B cell (primary cell): ENCODE measurements at regions not wholly inside any gene's neighbourhood (a gene's known extent, or its start where the extent isn't known, plus 50 kb on each side); places are given as distances from the start of the nearest gene placed in this dataset.

Source experiments
- ATAC-seq: fragments of 200-7000 bp; cut with Tn5 transposase; one replicate; pipeline ENCODE4 v1.10.0; 2021; ENCODE audit warnings: low read depth, mild to moderate bottlenecking, moderate number of reproducible peaks, moderate library complexity
- CTCF ChIA-PET: fragments of 350-600 bp; sonication (Branson Sonifier 250); formaldehyde crosslinking; loops from one replicate; lab custom pipeline; 2021; ENCODE audit warnings: antibody characterized with exemption, inconsistent platforms; lab: Charles Lee
- POLR2A ChIA-PET: fragments of 350-600 bp; sonication (Branson Sonifier 250); formaldehyde crosslinking; loops from one replicate; lab custom pipeline; 2021; ENCODE audit warnings: antibody characterized with exemption; lab: Charles Lee
- DNase-seq: peaks from one replicate; pipeline ENCODE4 v3.0.0; 2013
- H2AFZ ChIP-seq: 2 replicates; pipeline ENCODE4 v1.6.1; 2012; ENCODE audit warnings: mild to moderate bottlenecking, low read depth, low read length; ENCODE audit not compliant: insufficient read depth, poor library complexity, severe bottlenecking
- H3K27ac ChIP-seq, 2 donors: 1 replicate in 1 of 2; 2 replicates in 1 of 2; pipeline ENCODE4 v1.5.1; 2012 to 2013; ENCODE audit warnings: low read length in 2 of 2, mild to moderate bottlenecking in 2 of 2, moderate library complexity in 1 of 2
- H3K27me3 ChIP-seq, 4 experiments: fragments of 200-600 bp in 1 of 4; sonication (generic) in 1 of 4; replicated peaks in 1 of 4; 1 replicate in 2 of 4; 2 replicates in 2 of 4; pipeline versions ENCODE4 v1.6.1 to v1.7.0; 2013 to 2016; ENCODE audit warnings: low read length in 3 of 4, mild to moderate bottlenecking in 2 of 4, mixed read lengths in 1 of 4, moderate library complexity in 1 of 4; ENCODE audit not compliant: insufficient read depth in 4 of 4, control insufficient read depth in 3 of 4; ENCODE audit errors: control extremely low read depth in 1 of 4
- H3K36me3 ChIP-seq, 2 experiments: replicated peaks in 1 of 2; 1 replicate in 1 of 2; 2 replicates in 1 of 2; pipeline versions ENCODE4 v1.6.1 to v1.7.1; 2013; ENCODE audit warnings: low read length in 1 of 2; ENCODE audit not compliant: insufficient read depth in 2 of 2, control insufficient read depth in 1 of 2; ENCODE audit errors: control extremely low read depth in 1 of 2, extremely low read depth in 1 of 2
- H3K4me1 ChIP-seq, 2 donors: fragments of 200-600 bp in 1 of 2; sonication (generic) in 1 of 2; 1 replicate in 1 of 2; 2 replicates in 1 of 2; pipeline versions ENCODE4 v1.5.1 to v1.6.1; 2013 to 2017; ENCODE audit warnings: low read length in 2 of 2; ENCODE audit not compliant: control insufficient read depth in 2 of 2, insufficient read depth in 2 of 2
- H3K4me2 ChIP-seq: replicated peaks from 2 replicates; pipeline ENCODE3; 2012; ENCODE audit warnings: mild to moderate bottlenecking, low read depth, low read length; ENCODE audit not compliant: poor library complexity, severe bottlenecking
- H3K4me3 ChIP-seq, 5 experiments: fragments of 200-600 bp in 1 of 5; sonication (generic) in 1 of 5; 1 replicate in 3 of 5; 2 replicates in 2 of 5; pipeline versions ENCODE4 v1.5.1 to v1.7.0; 2011 to 2016; ENCODE audit warnings: low read length in 4 of 5, mild to moderate bottlenecking in 4 of 5, low read depth in 2 of 5, control low read depth in 1 of 5, moderate library complexity in 1 of 5; ENCODE audit not compliant: insufficient read depth in 1 of 5; ENCODE audit errors: control extremely low read depth in 1 of 5, extremely low read depth in 1 of 5
- H3K79me2 ChIP-seq: fragments of 200-600 bp; sonication (generic); one replicate; pipeline ENCODE4 v1.6.0; 2016; ENCODE audit warnings: low read length; ENCODE audit not compliant: control insufficient read depth, insufficient read depth
- H3K9ac ChIP-seq: fragments of 200-600 bp; sonication (generic); 2 replicates; pipeline ENCODE4 v1.6.1; 2017; ENCODE audit warnings: mild to moderate bottlenecking, low read length, moderate library complexity
- H3K9me3 ChIP-seq, 3 donors: one replicate each; pipeline versions ENCODE4 v1.6.1 to v1.7.1; 2013; ENCODE audit warnings: low read length in 2 of 3; ENCODE audit not compliant: control insufficient read depth in 2 of 3, insufficient read depth in 1 of 3; ENCODE audit errors: control extremely low read depth in 1 of 3
- H4K20me1 ChIP-seq: 2 replicates; pipeline ENCODE4 v1.6.0; 2012; ENCODE audit warnings: mild to moderate bottlenecking, low read length; ENCODE audit not compliant: insufficient read depth, control insufficient read depth, poor library complexity, severe bottlenecking
- H3K27ac Mint-ChIP-seq: one replicate; pipeline ENCODE4 v1.8.0; 2021; ENCODE audit warnings: mixed read lengths
- H3K27me3 Mint-ChIP-seq: one replicate; pipeline ENCODE4 v1.8.0; 2021; ENCODE audit warnings: mixed read lengths
- H3K4me1 Mint-ChIP-seq: one replicate; pipeline ENCODE4 v1.8.0; 2021; ENCODE audit warnings: mixed read lengths
- H3K4me3 Mint-ChIP-seq: one replicate; pipeline ENCODE4 v1.8.0; 2021; ENCODE audit warnings: mixed read lengths
- H3K9me3 Mint-ChIP-seq: one replicate; pipeline ENCODE4 v1.8.0; 2022; ENCODE audit warnings: mixed read lengths; ENCODE audit not compliant: insufficient read depth
- EZH2 ChIP-seq: IDR thresholded peaks from 2 replicates; pipeline ENCODE4 v1.6.1; 2012; ENCODE audit warnings: borderline replicate concordance, low read depth, mild to moderate bottlenecking, moderate library complexity, low read length; ENCODE audit not compliant: insufficient read depth, poor library complexity, severe bottlenecking
- WGBS: methylation state at CpG from one replicate; pipeline ENCODE4 v1.1.5; 2013; ENCODE audit warnings: missing lambda C conversion rate; ENCODE audit not compliant: insufficient coverage; 5-methylcytosine and 5-hydroxymethylcytosine counted together
- intact Hi-C: fragments of 100-400 bp; cut with micrococcal nuclease; formaldehyde crosslinking; loops from one replicate; pipeline ENCODE4 v1.10.0; 2022
- TF ChIP-seq, protein P1 (sequence below): fragments of 200-600 bp; IDR thresholded peaks from one replicate; pipeline ENCODE4 v1.8.0; 2022; ENCODE audit warnings: antibody characterized with exemption, mild to moderate bottlenecking

DNA sequence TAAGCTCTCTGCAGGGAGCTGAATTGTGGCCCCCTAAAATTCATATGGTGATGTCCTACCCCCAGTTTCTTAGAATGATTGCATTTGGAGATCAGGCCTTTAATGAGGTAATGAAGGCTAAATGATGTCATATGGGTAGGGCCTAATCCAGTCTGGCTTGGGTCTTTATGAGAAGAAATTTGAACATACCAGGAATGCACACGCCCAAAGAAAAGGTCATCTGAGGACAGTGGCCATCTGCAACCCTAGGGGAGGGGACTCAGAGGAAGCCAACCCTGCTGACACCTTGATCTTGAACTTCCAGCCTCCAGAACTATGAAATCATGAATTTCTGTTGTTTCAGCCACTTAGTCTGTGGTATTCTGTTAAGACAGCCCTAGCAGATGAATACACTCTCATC lies 426.7 kb downstream of the EPHA4 start:
- CTCF ChIA-PET, result no interaction called here
- Histone ChIP-seq H3K79me2 (no peaks in the 10 kb centered on the region), H3K4me1 (no peaks in the 10 kb centered on the region), H3K4me2 (no peak overlapping the region), H3K36me3 (no peaks in the 10 kb centered on the region), H3K9ac (no peak overlapping the region), H4K20me1 (no peaks in the 10 kb centered on the region), H3K4me3 (no peak overlapping the region), H3K27ac (no peak overlapping the region), H3K27me3 (no peaks in the 10 kb centered on the region), H2AFZ (no peak overlapping the region), H3K9me3 (peaks cover 0 to 2% (median 0%) of the 10 kb centered on the region in 3 donors)
- intact Hi-C loops, result no loop called here
- Mint-ChIP-seq H3K9me3 (no peaks in the 10 kb centered on the region), H3K27me3 (peaks cover 10% of the 10 kb centered on the region), H3K4me3 (no peak overlapping the region), H3K4me1 (no peaks in the 10 kb centered on the region), H3K27ac (no peak overlapping the region)
- ATAC-seq (no peak), DNase-seq (no peak)
- POLR2A ChIA-PET, result no interaction called here
- TF ChIP-seq EZH2, result no peak
- TF ChIP-seq, protein P1, sequence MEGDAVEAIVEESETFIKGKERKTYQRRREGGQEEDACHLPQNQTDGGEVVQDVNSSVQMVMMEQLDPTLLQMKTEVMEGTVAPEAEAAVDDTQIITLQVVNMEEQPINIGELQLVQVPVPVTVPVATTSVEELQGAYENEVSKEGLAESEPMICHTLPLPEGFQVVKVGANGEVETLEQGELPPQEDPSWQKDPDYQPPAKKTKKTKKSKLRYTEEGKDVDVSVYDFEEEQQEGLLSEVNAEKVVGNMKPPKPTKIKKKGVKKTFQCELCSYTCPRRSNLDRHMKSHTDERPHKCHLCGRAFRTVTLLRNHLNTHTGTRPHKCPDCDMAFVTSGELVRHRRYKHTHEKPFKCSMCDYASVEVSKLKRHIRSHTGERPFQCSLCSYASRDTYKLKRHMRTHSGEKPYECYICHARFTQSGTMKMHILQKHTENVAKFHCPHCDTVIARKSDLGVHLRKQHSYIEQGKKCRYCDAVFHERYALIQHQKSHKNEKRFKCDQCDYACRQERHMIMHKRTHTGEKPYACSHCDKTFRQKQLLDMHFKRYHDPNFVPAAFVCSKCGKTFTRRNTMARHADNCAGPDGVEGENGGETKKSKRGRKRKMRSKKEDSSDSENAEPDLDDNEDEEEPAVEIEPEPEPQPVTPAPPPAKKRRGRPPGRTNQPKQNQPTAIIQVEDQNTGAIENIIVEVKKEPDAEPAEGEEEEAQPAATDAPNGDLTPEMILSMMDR, result no peak
- 86% methylated on average over 1 of the region's 1 CpG for WGBS

DNA sequence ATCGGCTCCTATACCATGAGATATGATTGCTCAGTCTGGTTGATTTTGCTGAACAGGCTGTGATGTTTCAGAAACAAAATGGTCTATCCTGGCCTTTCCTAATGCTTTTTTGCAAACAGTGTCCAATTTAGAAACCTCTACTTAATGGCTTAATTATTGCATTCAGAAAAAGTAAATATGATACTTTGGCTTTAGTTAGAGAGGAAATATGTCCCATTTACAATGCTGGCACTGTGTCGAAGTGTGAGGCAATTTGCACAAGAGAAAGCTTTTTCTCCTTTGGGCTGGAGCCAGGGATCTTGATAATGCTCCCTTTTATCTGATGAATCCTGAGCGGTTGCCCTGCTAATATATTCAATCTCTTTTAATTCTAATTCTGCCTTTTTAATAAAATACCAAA lies 418.9 kb downstream of the EPHA4 start:
- H3K36me3 ChIP-seq, result no peaks in the 10 kb centered on the region
- Mint-ChIP-seq H3K4me3 (no peak overlapping the region), H3K27me3 (peaks cover 13% of the 10 kb centered on the region), H3K9me3 (no peaks in the 10 kb centered on the region), H3K27ac (no peak overlapping the region), H3K4me1 (no peaks in the 10 kb centered on the region)
- no peak for TF ChIP-seq EZH2
- TF ChIP-seq, protein P1, result no peak
- H4K20me1 ChIP-seq, result no peaks in the 10 kb centered on the region
- H3K9ac ChIP-seq, result no peak overlapping the region
- no peaks in the 10 kb centered on the region for H3K79me2 ChIP-seq
- intact Hi-C loops, result no loop called here
- no peak overlapping the region for H3K27ac ChIP-seq
- no peaks in the 10 kb centered on the region for H3K4me1 ChIP-seq
- no peak overlapping the region for H2AFZ ChIP-seq
- WGBS, result no CpG with 5 or more reads among the region's 3 CpGs
- ATAC-seq (no peak), DNase-seq (no peak)
- no peaks in the 10 kb centered on the region for H3K9me3 ChIP-seq
- H3K4me2 ChIP-seq, result no peak overlapping the region
- POLR2A ChIA-PET, result no interaction called here
- CTCF ChIA-PET, result no interaction called here
- no peak overlapping the region for H3K4me3 ChIP-seq
- no peaks in the 10 kb centered on the region for H3K27me3 ChIP-seq
